H54 (cell line): ENCODE measurements at regions not wholly inside any gene's neighbourhood (a gene's known extent, or its start where the extent isn't known, plus 50 kb on each side); places are given as distances from the start of the nearest gene placed in this dataset.

Experiments
- DNase-seq: peaks from one replicate; pipeline ENCODE4 v3.0.0; 2011; ENCODE audit warnings: low spot score, mixed read lengths; ENCODE audit not compliant: insufficient read length
- FAIRE-seq: peaks from 3 replicates; lab custom pipeline; 2011; peaks lifted over from hg19 to GRCh38; lab: Jason Lieb, UNC
- POLR2A ChIP-seq: IDR thresholded peaks from 2 replicates; pipeline ENCODE4 v1.6.1; 2011; ENCODE audit warnings: low read depth, mild to moderate bottlenecking, low read length

DNA sequence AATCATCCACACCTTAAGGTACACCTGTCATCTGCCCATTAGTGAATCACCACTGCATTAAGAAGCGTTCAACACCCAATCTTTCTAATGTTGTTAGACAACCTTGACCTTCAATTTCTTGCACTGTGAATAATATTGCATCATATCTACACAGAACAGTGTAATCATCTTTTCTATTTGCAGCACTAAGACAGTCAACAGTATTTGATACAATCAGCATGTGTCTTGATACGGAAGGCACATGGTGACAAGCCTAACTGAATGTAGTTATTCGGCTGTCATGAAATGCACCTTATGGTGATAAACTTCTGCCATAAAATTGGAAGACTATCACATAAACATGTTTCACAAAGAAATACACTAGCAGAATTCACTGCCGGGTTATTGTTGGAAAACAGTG is 253.9 kb upstream of the THRB start:
- TF ChIP-seq POLR2A: no peak
- FAIRE-seq (no peak), DNase-seq (no peak)

DNA sequence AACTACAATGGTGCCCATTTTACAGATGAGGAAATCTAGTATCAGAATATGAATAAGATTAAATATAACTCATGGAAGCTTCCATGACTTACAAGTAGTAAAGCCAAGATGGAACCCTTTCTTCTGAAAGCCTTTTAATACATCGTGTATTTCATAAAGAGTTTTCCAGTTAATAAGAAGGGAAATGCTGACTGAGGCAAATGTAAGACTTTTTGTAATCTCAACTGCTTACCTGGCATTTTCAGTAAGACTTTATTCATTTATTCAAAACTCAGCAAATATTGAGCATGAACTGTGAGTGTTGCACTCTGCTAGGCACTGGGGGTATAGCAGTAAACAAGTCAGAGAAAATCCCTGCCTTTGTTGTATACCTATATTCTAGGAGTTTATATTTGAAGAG is 256.4 kb upstream of the THRB start:
- TF ChIP-seq POLR2A: no peak

DNA sequence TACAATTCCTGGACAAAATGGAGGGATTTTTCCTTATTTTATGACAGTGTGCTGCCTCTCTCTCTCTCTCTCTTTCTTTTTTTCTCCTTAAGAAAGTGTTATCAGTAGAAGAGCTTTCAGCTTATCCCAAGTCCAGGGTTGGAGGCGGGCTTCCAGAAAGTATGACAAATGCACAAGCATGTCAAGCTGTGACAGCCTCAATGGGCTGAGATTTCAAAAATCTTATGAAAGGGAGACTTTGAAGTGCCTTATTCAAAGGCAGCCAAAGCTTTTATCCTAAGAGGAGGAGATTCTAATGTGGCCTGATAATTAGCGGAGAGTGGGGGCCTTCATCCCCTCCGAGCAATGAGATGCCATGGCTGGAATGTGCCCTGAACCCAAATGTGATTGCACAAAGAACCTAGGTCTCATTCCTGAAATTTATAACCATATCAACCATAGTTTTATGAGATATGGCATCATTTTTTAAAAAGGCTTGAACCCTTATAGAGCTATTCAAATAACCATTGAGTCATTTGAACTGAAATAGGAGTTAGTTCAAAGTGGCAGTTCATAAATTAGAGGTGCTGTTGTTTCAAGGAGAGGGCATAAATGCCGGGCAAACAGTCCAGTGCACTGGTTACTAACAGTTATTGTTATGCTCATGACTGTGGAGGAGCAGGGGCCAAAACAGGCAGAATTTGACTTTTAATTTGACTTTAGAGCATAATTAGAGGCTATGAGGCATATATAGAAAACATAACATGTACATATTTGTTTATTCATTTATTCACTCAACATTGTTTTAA is 261.6 kb upstream of the THRB start:
- no peak for DNase-seq
- no peak for TF ChIP-seq POLR2A
- FAIRE-seq: no peak

More for the DNA sequence above, 256.4 kb upstream of the THRB start:
- FAIRE-seq (no peak), DNase-seq (no peak)

DNA sequence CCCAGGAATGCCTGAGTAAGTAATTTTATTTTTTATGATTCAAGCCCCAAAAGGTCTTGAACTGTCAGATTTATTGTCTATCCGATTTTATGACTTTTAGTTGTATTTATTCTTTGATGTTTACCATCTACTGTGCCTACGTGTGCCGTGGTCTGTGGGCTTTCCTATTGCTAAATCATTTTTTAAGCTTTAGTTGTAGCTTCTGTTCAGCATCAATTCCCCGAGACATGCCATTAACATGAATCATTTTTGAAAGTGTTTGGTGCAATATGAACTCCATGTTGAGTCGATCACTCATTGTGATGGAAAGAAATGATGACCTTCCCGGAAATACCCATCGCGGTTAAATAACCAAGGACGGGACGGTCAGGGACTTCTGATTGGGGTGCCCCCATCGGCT is 268.7 kb upstream of the THRB start:
- no peak for TF ChIP-seq POLR2A
- no peak for DNase-seq
- no peak for FAIRE-seq

DNA sequence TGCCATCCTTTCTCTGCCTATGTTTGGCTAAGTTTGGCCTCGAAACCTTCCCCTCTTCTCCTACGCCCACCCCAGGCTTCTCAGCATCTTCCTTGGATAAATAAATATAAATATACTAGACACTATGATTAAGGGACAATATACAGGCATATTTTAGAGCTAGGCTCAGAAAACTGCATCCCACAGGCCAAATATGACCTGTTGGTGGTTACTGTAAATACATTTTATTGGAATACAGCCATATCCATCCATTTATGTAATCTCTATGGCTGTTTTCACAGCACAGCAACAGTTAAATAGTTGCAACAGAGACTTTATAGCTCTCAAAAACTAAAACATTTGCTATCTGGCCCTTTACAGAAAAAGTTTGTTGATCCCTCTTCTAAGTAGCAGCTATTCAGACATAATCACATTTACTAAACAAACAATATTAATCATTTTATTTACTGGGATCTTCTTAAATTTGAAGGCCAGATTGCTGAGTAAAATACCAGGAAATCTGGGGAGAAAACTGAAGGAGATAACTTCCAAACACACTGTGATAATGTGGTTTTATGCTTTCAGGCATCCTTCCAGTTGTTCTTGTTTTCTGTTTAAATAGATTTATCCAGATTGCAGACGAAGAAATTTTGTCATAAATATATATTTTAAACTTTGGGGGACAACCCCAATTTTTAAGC is 269.7 kb upstream of the THRB start:
- FAIRE-seq (no peak), DNase-seq (no peak)
- TF ChIP-seq POLR2A: no peak

DNA sequence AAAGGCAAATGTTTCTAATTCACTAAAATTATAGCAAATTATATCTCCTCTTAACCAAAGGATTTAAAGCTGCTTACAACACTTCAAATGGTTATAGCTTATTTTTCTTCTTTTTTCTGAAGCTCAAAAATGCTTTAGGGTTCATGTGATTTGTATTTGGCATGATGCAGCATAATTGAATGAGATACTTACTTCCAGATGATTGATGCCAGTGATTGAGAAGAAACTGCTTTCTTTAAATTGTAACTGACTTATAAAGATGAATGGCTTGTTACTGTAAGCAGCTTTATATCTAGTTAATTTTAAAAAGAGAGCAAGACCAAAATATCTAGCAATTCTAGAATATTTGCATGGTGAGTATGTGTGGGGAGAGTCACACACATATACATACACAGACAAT is 270.7 kb upstream of the THRB start:
- DNase-seq (no peak), FAIRE-seq (no peak)
- TF ChIP-seq POLR2A: no peak

DNA sequence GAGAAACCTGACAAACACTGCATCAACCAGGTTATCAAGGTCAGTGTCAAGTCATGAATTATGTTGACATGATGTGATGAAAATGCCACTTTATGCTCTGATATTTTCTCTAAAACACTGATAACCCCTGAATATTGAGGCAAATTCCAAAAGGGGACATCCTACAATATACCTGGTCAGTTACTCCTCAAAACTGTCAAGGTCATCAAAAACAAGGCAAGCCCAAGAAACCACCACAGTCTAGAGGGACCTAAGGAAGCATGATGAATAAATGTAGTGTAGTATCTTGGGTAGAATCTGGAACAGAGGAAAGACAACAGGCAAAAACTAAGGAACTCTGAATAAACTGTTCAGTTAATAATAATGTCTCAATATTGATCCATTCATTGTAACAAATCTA is 275.3 kb upstream of the THRB start:
- DNase-seq: no peak
- no peak for TF ChIP-seq POLR2A
- no peak for FAIRE-seq

DNA sequence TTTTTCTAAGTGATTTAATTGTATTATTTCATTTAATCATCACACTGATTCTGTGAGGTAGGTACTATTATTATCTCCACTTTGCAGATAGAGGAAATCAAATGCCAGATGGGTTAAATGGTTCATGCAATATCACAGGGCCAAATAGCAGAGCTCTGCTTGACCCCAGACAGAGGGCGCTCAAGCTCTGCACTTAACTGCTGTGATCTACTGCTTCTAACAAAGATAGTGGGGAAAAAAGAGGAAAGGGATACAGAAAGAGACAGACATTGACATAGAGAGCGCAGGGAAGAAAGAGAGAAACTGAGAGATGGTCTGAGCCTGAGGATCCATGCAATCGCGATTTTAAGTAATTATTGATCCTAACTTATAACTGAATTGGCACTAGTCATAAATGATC is 279.1 kb upstream of the THRB start:
- peak; percentile 8 for DNase-seq
- FAIRE-seq: peak; percentile 88
- TF ChIP-seq POLR2A: no peak

DNA sequence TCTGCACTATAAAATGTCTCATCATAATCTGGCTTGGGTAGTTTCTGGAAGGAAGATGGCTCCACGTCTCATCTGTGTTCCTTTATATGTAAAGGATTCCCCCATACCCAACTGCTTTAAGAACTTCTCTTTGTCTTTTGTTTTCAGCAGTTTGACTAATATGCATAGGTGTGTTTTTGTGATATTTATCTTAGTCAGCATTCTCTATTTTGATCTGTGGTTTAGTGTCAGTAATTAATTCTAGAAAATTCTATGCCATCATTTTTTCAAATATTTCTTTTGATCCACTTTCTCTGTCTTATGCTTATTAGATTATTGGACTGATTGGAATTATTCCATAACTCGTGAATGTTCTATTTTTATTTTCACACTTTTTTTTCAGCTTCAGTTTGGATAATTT is 286.3 kb upstream of the THRB start:
- DNase-seq (no peak), FAIRE-seq (no peak)

DNA sequence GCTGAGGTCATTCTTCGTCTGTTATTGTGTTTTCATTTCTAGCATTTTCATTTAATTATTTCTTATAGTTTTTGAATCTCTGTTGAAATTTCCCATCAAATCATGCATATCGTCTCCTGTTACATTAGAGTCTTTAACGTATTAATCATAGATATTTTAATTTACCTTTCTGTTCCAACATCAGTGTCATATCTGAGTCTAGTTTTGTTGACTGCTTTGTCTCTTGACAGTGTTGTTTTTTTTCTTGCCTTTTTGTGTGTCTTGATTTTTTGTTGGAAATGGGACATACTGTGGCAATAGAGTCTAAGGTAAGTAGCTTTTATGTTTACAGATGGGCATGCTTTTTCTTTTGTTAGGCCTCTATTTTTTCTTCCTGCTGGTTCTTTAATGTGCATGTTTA is 286.8 kb upstream of the THRB start:
- no peak for TF ChIP-seq POLR2A
- FAIRE-seq: no peak
- no peak for DNase-seq

More for the DNA sequence above, 286.3 kb upstream of the THRB start:
- no peak for TF ChIP-seq POLR2A

DNA sequence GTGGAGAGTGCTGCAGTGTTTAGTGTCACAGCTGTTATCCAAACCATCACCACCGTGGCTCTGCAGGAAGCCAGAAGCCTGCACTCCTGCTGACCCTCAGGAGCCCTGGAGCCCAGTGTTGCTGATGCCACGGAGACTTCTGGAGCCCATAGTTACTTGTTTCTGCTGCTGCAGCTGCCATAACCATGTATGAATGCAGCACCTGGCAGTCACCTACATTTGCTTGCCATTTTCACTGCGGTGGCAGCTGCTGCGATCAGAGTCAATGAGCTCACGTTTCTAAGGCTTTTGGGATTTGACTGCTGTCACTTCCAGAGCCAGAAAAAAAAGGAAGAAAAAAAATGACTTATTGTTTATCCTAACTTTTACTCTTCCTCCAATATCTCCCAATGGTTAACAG is 299.2 kb upstream of the THRB start:
- no peak for TF ChIP-seq POLR2A
- FAIRE-seq: no peak
- DNase-seq: no peak

DNA sequence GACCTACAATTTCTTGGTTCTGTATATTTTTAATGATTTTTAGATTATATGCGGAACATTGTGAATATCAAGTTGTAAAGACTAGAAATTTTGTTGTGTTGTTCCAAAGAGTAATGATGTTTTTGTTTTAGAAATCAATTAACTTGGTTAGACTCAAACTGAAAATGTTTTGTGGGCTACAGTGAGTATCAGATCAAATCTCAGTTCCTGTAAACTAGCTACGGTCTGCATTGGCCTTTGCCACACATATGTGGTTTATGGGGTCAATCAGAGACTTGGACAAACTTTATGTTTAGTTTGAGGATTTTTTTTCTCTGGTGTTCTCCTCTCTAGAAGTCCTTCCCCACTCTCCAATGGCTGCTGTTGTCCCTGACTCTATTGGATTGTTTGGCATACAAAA is 308.0 kb upstream of the THRB start:
- DNase-seq (no peak), FAIRE-seq (no peak)
- TF ChIP-seq POLR2A: no peak

DNA sequence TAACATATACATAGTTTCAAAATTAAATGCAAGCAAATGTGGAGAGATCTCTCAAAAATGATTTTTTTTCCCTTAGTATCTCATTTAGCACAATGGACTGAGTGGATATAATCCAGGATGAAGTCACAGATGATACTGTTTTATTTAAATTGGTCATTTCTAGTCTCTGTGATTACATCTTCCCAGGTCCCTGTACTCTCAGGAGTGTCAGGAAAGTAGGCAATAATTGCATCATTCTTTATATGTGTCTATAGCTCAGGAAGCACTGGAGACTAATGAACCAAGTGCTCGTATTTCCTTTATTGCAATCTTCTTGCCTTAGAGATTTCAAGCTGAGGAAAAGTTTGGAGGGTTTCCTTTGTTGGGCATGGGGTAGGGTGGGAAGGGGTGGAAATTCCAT is 309.4 kb upstream of the THRB start:
- no peak for TF ChIP-seq POLR2A
- DNase-seq: no peak
- no peak for FAIRE-seq

DNA sequence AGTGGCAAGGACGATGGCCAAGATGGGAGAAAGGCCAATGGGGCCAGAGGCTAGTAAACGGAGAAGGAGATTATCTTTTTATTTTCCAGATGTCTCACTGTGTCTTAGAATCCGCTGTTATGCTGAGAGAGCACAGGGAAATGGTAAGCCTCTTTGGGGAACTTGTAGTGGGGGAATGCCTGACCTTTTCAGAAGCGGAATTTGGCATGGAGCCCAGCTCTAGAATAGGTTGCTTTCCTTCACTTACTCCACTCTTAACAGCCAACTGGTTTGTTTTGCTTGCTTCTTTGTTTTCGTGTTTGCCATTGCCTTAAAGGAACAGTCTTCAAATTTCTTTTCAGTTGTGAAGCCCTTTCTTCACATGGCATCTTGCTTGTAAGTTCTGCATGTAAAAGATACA is 316.2 kb upstream of the THRB start:
- no peak for FAIRE-seq
- DNase-seq: no peak
- no peak for TF ChIP-seq POLR2A

DNA sequence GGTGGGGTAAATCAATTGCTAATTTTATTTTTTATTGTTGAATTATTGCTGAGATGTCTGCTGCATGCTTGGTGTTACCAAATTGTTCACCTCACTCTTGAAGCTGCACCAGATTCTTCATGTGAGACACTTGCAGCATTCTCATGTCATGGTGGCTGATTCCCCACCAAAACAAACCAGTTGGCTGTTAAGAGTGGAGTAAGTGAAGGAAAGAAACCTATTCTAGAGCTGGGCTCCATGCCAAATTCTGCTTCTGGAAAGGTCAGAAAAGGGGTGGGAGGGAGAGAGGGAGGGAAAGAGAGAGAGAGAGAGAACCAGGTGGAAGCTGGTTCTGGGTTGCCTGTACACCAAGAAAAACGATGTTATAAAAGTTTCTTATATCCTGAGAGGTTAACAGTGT is 317.5 kb upstream of the THRB start:
- DNase-seq (no peak), FAIRE-seq (no peak)
- TF ChIP-seq POLR2A: no peak

DNA sequence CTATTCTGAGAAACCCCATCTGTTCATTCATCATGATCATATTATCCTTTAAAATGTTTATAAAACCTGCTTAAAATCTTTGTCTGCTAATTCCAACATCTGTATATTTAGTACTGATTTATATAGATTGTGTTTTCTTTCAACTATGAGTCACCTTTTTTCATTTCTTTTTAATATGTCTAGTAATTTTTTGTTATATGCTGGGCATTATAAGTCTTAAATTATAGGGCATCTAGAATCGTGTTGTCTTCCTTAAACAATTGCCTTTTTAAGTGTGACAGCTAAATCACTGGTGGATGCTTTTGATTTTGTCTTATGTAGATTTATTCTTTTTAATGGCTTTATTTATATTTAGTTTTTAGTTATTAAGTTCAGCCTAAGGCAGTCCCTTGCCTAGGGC is 323.4 kb upstream of the THRB start:
- FAIRE-seq (no peak), DNase-seq (no peak)
- no peak for TF ChIP-seq POLR2A
